Stomach (tissue), 4 donors: ENCODE measurements at regions not wholly inside any gene's neighbourhood (a gene's known extent, or its start where the extent isn't known, plus 50 kb on each side); places are given as distances from the start of the nearest gene placed in this dataset.

Experiments
- CTCF ChIP-seq, 7 experiments: fragments of 450-650 bp in 4 of 7; fragments of 200-600 bp in 3 of 7; sonication (generic) in 3 of 7; IDR thresholded peaks; one replicate each; pipeline ENCODE4 v1.5.1; 2016 to 2019; ENCODE audit warnings: antibody characterized with exemption in 7 of 7, control low read depth in 2 of 7, mild to moderate bottlenecking in 1 of 7
- EP300 ChIP-seq: sonication (generic); formaldehyde crosslinking; IDR thresholded peaks from one replicate; pipeline ENCODE4 v1.6.1; 2017; ENCODE audit warnings: antibody characterized with exemption
- POLR2A ChIP-seq, 4 donors: fragments of 450-650 bp; IDR thresholded peaks; one replicate each; pipeline ENCODE4 v1.6.1; 2016; ENCODE audit warnings: antibody characterized with exemption in 4 of 4, control low read depth in 2 of 4, mild to moderate bottlenecking in 1 of 4, moderate library complexity in 1 of 4

DNA sequence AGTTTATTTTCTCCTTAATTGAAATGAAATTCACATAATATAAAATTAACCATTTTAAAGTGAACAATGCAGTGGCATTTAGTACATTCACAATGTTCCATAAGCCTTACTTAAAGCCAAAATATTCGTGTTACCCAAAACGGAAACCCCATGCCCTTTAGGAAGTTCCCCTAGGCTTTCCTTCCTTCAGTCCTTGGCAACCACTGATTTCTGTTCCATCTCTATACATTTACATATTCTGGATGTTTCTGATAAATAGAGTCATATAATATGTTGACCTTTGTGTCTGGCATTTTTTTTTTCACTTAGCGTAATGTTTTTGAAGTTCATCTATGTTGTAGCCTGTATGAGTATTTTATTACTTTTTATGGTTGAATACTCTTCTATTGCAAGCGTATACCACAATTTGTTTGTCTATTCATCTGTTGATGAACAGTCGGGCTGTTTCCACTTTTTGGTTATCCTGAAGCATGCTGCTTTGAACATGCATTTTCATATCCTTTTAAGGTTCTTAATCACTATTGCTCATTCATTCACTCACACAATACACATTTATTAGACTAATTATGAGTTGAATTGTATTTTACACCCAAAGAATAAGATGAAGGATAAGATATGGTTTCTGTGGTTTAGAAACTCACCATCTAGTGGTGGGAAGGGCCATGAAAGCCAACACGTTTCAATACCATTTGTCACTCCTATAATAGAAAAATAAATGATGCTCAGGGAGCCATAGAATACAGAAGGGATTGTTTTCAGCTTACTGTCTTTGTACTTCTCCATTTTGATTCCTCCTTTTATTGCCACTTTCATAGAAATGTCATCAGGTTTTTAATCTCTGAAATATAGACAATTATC is 408.2 kb upstream of the CBLB start:
- TF ChIP-seq CTCF (IDR thresholded peaks at IDR 0.05) (no peak), EP300 (no peak), POLR2A (IDR thresholded peaks at IDR 0.05) (no peak)
